Mesothelial cell of epicardium (in vitro differentiated cells): ENCODE measurements at regions not wholly inside any gene's neighbourhood (a gene's known extent, or its start where the extent isn't known, plus 50 kb on each side); places are given as distances from the start of the nearest gene placed in this dataset.

Experiments
- DNase-seq, 2 experiments: peaks; one replicate each; pipeline ENCODE4 v3.0.0; 2021; ENCODE audit warnings: low spot score in 2 of 2; ENCODE audit not compliant: unreplicated experiment in 2 of 2
- H3K27ac Mint-ChIP-seq: 2 replicates; pipeline ENCODE4 v1.8.0; 2021; ENCODE audit warnings: mixed read lengths
- H3K27me3 Mint-ChIP-seq: 2 replicates; pipeline ENCODE4 v1.8.0; 2021; ENCODE audit warnings: low read depth, mixed read lengths
- H3K36me3 Mint-ChIP-seq: 2 replicates; pipeline ENCODE4 v1.8.0; 2021; ENCODE audit warnings: mixed read lengths
- H3K4me1 Mint-ChIP-seq: 2 replicates; pipeline ENCODE4 v1.8.0; 2021; ENCODE audit warnings: mixed read lengths
- H3K4me3 Mint-ChIP-seq: 2 replicates; pipeline ENCODE4 v1.8.0; 2021; ENCODE audit warnings: mild to moderate bottlenecking, moderate library complexity, mixed read lengths
- H3K9me3 Mint-ChIP-seq: 2 replicates; pipeline ENCODE4 v1.8.0; 2021; ENCODE audit warnings: mixed read lengths
- TF ChIP-seq, protein P1 (sequence below): fragments of 200-600 bp; sonication (generic); IDR thresholded peaks from one replicate; pipeline ENCODE4 v1.5.0; 2021; ENCODE audit warnings: antibody characterized with exemption; ENCODE audit not compliant: unreplicated experiment

DNA sequence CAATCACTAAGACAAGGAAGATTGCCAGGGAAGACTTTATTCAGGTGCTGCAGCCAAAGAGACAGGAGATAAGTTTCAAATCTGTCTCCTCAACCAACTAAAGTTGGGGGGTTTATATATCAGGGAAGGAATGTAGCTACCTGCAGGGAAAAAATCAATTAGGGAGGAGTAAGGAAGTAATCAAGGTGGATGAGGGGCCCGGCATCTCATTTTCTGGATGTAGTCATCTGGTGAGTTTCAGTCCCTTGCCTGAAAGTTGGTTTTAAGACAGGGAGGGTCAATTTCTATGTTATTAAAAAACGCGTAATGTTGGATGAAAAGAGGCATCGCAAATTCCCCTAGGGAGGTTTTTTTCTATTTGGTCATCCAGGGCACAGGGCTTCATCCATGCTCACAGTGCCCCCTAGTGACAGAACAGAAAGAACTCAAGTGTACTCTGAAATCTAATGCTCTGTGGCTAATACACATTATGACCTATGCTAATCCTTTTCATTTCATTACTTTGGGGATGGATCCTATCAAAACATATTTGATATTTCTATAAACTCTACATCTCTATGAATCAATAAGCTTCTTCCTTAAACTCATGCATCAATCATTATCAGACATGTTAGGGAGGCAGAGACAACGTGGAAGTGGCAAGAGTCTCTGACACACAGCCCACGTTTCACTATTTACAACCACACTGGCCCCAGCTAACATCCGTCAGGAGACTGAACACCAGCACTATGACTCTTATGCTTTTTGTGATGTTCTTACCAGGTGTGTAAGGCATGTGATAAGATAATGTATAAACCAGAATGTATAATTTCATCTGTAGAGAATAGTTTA is 1577.0 kb upstream of the TENM3 start:
- Mint-ChIP-seq H3K27me3 (no peaks in the 10 kb centered on the region), H3K27ac (no peak overlapping the region), H3K4me3 (peak overlapping the region; percentile 29), H3K4me1 (peaks cover 17% of the 10 kb centered on the region), H3K9me3 (no peaks in the 10 kb centered on the region), H3K36me3 (no peaks in the 10 kb centered on the region)
- TF ChIP-seq, protein P1, sequence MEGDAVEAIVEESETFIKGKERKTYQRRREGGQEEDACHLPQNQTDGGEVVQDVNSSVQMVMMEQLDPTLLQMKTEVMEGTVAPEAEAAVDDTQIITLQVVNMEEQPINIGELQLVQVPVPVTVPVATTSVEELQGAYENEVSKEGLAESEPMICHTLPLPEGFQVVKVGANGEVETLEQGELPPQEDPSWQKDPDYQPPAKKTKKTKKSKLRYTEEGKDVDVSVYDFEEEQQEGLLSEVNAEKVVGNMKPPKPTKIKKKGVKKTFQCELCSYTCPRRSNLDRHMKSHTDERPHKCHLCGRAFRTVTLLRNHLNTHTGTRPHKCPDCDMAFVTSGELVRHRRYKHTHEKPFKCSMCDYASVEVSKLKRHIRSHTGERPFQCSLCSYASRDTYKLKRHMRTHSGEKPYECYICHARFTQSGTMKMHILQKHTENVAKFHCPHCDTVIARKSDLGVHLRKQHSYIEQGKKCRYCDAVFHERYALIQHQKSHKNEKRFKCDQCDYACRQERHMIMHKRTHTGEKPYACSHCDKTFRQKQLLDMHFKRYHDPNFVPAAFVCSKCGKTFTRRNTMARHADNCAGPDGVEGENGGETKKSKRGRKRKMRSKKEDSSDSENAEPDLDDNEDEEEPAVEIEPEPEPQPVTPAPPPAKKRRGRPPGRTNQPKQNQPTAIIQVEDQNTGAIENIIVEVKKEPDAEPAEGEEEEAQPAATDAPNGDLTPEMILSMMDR = peak; percentile 71
- no peak for DNase-seq

DNA sequence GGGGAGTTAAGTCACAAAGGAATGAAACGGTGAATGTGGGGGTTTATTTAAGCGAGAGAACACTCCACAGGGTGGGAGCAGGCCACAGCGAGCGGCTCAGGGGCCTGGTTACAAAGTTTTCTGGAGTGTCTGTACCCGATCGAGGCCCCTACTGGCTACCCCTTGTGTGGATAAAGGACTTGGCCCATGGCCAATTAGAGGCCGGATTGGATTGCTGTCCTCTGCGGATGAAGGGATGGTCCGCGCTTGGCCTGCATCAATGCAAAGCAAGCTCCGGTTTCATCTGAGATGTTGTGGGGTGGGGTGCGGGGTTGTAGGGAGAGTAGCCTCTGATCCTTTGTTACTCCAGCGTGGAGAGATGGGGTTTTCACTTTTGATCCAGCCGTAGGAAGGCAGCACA is 1574.5 kb upstream of the TENM3 start:
- H3K9me3 Mint-ChIP-seq = no peaks in the 10 kb centered on the region
- no peak for DNase-seq
- TF ChIP-seq, protein P1 = no peak
- H3K27ac Mint-ChIP-seq = no peak overlapping the region
- H3K36me3 Mint-ChIP-seq = no peaks in the 10 kb centered on the region
- H3K4me1 Mint-ChIP-seq = peaks cover 11% of the 10 kb centered on the region
- H3K27me3 Mint-ChIP-seq = no peaks in the 10 kb centered on the region
- no peak overlapping the region for H3K4me3 Mint-ChIP-seq

DNA sequence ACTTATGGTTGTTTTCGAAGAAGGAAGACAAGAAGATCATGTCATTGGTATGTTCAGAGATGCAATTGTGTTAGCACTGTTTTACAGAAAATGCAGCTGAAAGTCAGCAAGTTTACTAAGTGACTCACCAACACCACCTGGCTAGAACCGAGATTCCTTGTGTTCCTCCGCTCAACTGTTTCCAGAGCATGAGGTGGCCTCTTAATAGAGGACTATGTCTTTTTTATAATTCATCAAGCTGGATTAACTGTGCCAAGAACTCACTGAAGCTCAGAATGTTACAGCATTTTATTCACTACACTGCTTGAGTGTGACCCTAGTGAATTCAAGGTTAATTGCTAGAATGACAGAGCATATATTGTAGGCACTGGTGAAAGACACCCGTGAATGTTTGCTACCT is 1573.5 kb upstream of the TENM3 start:
- TF ChIP-seq, protein P1 = no peak
- H3K9me3 Mint-ChIP-seq = no peaks in the 10 kb centered on the region
- peaks cover 7% of the 10 kb centered on the region for H3K4me1 Mint-ChIP-seq
- H3K27me3 Mint-ChIP-seq = no peaks in the 10 kb centered on the region
- DNase-seq = no peak
- no peak overlapping the region for H3K4me3 Mint-ChIP-seq
- H3K27ac Mint-ChIP-seq = no peak overlapping the region
- H3K36me3 Mint-ChIP-seq = no peaks in the 10 kb centered on the region

DNA sequence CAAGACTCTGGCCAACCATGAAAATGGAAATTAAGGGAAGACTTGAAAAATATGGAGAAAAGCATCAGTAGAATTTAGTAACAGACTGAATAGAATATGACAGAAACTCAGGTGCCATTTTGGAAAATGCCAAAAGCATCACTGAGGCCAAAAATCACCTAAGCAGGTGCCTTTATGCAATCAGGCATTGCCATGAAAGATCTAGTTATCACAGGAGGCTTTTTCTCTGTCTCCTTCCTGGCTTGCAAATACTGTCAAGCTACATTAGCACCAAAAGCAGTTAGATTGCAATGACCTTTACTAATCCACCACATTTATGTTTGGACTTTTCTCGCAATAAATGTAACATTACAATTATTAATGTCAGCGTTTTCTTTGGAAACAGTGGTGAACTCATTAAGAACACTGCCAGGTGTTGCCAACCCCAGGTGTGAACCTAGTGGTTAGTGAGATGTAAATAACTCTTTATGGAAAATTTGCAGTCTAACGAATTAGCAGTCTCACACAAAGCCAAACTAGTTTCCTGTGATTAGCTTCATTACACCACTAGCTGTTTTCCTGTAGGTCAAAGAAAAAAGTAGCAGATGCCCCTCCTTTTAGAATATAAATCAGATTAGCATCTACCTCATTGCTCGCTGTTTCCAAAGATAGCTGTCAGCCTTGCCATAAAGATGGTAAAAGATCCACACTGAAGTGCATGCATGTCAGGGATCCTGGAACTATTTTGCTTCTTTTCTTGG is 1568.4 kb upstream of the TENM3 start:
- Mint-ChIP-seq H3K36me3 (no peaks in the 10 kb centered on the region), H3K9me3 (peaks cover 5% of the 10 kb centered on the region), H3K4me3 (no peak overlapping the region), H3K27me3 (no peaks in the 10 kb centered on the region), H3K27ac (no peak overlapping the region), H3K4me1 (peaks cover 2% of the 10 kb centered on the region)
- no peak for DNase-seq
- TF ChIP-seq, protein P1 = no peak

DNA sequence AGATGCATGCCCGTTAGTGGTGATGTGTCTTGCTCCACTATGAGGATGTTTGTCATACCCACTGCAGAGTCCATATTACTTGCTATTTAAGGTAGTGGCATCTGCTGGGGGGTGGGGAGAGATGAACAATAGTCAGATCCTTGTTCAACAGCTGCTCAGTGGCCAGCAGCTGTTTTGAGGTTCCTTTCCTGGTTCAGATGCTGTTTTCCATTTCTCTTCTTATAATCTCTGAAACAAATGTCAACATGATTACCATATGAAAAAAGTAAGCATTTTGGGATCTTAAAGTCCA is 1567.9 kb upstream of the TENM3 start:
- TF ChIP-seq, protein P1 = no peak
- peaks cover 5% of the 10 kb centered on the region for H3K9me3 Mint-ChIP-seq
- H3K36me3 Mint-ChIP-seq = no peaks in the 10 kb centered on the region
- no peaks in the 10 kb centered on the region for H3K27me3 Mint-ChIP-seq
- peaks cover 5% of the 10 kb centered on the region for H3K4me1 Mint-ChIP-seq
- no peak overlapping the region for H3K4me3 Mint-ChIP-seq
- DNase-seq = no peak
- no peak overlapping the region for H3K27ac Mint-ChIP-seq
